ENCODE measurements at regions not wholly inside any gene's neighbourhood (a gene's known extent, or its start where the extent isn't known, plus 50 kb on each side); places are given as distances from the start of the nearest gene placed in this dataset.

DNA sequence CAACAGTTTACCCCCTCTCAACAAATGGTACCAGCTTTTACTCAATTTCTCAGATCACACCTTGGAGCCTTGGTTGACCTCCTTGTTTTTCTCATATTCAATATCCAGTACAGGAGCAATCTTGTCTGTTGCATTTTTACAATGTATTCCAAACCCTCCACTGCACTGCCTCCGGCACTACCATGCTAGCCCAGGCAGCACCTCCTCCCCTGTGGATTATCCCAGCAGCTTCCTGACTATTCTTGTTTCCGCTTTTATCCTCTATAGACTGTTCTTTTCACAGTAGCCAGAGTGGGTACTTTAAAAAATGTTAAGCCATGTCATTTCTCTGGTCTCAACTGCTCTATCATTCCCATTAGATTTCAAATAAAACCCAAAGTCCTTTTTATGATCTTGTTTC lies 253.4 kb upstream of the GPRIN3 start:
- Histone ChIP-seq H3K27ac (no peak overlapping the region), H3K27me3 (no peaks in the 10 kb centered on the region), H3K4me1 (no peaks in the 10 kb centered on the region), H3K4me3 (no peak overlapping the region), H3K36me3 (no peaks in the 10 kb centered on the region), H3K9me3 (no peaks in the 10 kb centered on the region)
- intact Hi-C loops (cut with DNase I): no loop called here
- TF ChIP-seq, protein P1, sequence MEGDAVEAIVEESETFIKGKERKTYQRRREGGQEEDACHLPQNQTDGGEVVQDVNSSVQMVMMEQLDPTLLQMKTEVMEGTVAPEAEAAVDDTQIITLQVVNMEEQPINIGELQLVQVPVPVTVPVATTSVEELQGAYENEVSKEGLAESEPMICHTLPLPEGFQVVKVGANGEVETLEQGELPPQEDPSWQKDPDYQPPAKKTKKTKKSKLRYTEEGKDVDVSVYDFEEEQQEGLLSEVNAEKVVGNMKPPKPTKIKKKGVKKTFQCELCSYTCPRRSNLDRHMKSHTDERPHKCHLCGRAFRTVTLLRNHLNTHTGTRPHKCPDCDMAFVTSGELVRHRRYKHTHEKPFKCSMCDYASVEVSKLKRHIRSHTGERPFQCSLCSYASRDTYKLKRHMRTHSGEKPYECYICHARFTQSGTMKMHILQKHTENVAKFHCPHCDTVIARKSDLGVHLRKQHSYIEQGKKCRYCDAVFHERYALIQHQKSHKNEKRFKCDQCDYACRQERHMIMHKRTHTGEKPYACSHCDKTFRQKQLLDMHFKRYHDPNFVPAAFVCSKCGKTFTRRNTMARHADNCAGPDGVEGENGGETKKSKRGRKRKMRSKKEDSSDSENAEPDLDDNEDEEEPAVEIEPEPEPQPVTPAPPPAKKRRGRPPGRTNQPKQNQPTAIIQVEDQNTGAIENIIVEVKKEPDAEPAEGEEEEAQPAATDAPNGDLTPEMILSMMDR (IDR thresholded peaks at IDR 0.05): no peak
- DNase-seq (no peak), ATAC-seq (no peak)

DNA sequence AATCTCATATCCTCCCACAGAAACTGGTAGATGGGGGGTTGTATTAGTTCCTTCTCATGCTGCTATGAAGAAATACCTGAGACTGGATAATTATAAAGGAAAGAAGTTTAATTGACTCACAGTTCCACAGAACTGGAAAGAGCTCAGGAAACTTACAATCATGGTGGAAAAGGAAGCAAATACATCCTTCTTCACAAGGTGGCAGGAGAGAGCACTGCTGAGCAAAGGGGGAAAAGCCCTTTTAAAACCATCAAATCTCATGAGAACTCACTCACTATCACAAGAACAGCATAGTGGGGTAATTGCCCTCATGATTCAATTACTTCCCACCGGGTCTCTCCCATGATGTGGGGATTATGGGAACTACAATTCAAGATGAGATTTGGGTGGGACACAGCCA lies 250.5 kb upstream of the GPRIN3 start:
- intact Hi-C loops (cut with DNase I): no loop called here
- no peak for ATAC-seq
- no peak for DNase-seq
- Histone ChIP-seq H3K9me3 (no peaks in the 10 kb centered on the region), H3K36me3 (no peaks in the 10 kb centered on the region), H3K4me3 (no peak overlapping the region), H3K27ac (no peak overlapping the region), H3K27me3 (no peaks in the 10 kb centered on the region), H3K4me1 (no peaks in the 10 kb centered on the region)
- TF ChIP-seq, protein P1 (IDR thresholded peaks at IDR 0.05): peak in 1 of 2 donors; percentile 25

DNA sequence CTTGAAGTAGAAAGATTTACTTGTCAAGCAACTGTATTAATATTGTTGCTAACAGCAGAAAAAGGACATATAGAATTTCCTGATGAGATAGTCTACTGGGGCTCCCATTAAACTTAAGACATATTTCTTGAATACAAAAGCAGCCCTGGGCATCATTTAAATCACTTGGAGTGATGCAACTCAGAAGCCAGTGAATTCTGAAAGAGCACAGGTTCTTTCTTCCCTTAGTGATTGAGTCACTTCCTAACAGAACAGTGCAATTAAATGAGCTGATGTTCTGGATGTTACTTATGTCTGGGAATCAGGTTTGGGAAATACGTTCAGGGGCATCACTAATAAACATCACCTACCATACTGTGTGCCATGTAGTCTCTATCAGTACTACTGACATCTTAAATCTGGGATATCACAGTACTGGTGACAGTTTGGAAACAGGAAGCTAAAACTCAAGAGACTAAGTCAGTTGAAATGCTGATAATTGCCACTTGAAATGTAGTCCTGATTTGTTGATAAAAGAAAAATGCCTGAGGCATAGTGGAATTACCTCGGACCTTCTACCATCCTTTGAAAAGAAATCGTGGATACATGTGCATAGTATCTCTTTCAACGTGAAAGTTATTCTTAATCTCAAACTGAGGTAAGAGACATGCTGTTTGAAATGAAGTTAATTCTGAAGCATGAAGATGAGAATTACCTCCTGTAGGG lies 249.2 kb upstream of the GPRIN3 start:
- intact Hi-C loops (cut with DNase I): no loop called here
- no peak for ATAC-seq
- no peak overlapping the region for H3K27ac ChIP-seq

DNA sequence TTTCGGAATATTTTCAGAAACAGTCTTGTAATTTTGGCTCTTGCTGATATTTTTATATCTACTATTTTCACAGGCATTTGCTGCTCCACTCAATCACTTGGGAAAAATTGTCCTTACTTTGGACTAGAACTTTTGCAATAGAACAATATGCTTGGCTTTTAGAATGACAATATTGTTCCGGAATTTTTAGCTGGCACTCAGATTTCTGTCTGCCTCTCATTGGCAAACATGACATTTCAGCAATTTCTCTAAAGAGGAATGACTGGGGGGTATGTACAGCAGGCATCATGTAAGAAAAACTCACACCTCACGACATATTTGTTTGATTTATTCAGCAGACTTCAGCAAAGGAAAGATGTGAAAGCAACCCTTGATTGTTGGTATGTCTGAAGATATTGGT lies 243.6 kb upstream of the GPRIN3 start:
- no peak for ATAC-seq
- intact Hi-C loops (cut with DNase I): no loop called here
- TF ChIP-seq, protein P1 (IDR thresholded peaks at IDR 0.05): no peak

More for the DNA sequence above, 249.2 kb upstream of the GPRIN3 start:
- TF ChIP-seq, protein P1 (IDR thresholded peaks at IDR 0.05): no peak
- Histone ChIP-seq H3K27me3 (no peaks in the 10 kb centered on the region), H3K9me3 (no peaks in the 10 kb centered on the region), H3K4me1 (no peaks in the 10 kb centered on the region), H3K36me3 (no peaks in the 10 kb centered on the region), H3K4me3 (no peak overlapping the region)
- no peak for DNase-seq

DNA sequence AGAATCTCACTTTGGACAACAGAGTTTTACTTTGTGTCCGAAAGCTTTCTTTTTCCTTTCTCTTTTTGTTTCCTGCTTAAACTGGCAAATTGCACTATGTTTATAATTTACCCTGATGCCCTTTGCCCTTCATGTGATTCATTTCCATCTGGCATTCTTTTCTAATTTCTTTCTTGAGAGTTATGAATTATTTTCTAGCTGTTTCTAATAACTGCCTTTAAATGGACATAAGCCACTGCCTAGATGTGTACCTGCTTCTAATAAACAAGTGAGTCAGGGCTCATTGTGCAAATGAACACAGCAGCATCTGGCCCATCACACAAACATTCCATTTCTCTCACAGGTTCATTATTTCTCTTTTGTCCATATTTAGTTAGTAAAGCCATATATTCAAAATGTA lies 242.3 kb upstream of the GPRIN3 start:
- no peak for ATAC-seq
- DNase-seq: no peak
- intact Hi-C loops (cut with DNase I): no loop called here
- H3K27ac ChIP-seq: no peak overlapping the region
- TF ChIP-seq, protein P1 (IDR thresholded peaks at IDR 0.05): no peak
- H3K36me3 ChIP-seq: no peaks in the 10 kb centered on the region
- H3K4me1 ChIP-seq: no peaks in the 10 kb centered on the region
- peaks cover 0 to 5% of the 10 kb centered on the region in 2 donors for H3K9me3 ChIP-seq
- no peak overlapping the region for H3K4me3 ChIP-seq
- H3K27me3 ChIP-seq: no peaks in the 10 kb centered on the region

More for the DNA sequence above, 243.6 kb upstream of the GPRIN3 start:
- DNase-seq: no peak
- no peaks in the 10 kb centered on the region for H3K4me1 ChIP-seq
- H3K27me3 ChIP-seq: no peaks in the 10 kb centered on the region
- no peak overlapping the region for H3K27ac ChIP-seq
- no peaks in the 10 kb centered on the region for H3K36me3 ChIP-seq
- H3K4me3 ChIP-seq: no peak overlapping the region
- H3K9me3 ChIP-seq: no peaks in the 10 kb centered on the region

All from left lung (tissue), 4 donors.